Activated CD8-positive, alpha-beta T cell treated with anti-CD3 and anti-CD28 coated beads for 36 hours (primary cell): ENCODE measurements at regions not wholly inside any gene's neighbourhood (a gene's known extent, or its start where the extent isn't known, plus 50 kb on each side); places are given as distances from the start of the nearest gene placed in this dataset.

ENCODE experiments used
- ATAC-seq: fragments of 200-7000 bp; cut with Tn5 transposase; one replicate; pipeline ENCODE4 v1.10.0; 2021; ENCODE audit warnings: mild to moderate bottlenecking, moderate library complexity
- CTCF ChIA-PET: fragments of 350-600 bp; sonication (Branson Sonifier 250); formaldehyde crosslinking; loops from one replicate; lab custom pipeline; 2021; ENCODE audit warnings: antibody characterized with exemption; lab: Charles Lee
- POLR2A ChIA-PET: fragments of 350-600 bp; sonication (Branson Sonifier 250); formaldehyde crosslinking; loops from one replicate; lab custom pipeline; 2021; ENCODE audit warnings: antibody characterized with exemption; lab: Charles Lee
- DNase-seq: peaks from one replicate; pipeline ENCODE4 v3.0.0-alpha.2; 2020
- H3K27ac Mint-ChIP-seq: one replicate; pipeline ENCODE4 v1.8.0; 2021; ENCODE audit warnings: mild to moderate bottlenecking, mixed read lengths
- H3K27me3 Mint-ChIP-seq: one replicate; pipeline ENCODE4 v1.8.0; 2021; ENCODE audit warnings: mixed read lengths
- H3K36me3 Mint-ChIP-seq: one replicate; pipeline ENCODE4 v1.8.0; 2021; ENCODE audit warnings: low read depth, mixed read lengths
- H3K4me1 Mint-ChIP-seq: one replicate; pipeline ENCODE4 v1.8.0; 2021; ENCODE audit warnings: low read depth, mixed read lengths
- H3K4me3 Mint-ChIP-seq: one replicate; pipeline ENCODE4 v1.8.0; 2021; ENCODE audit warnings: mild to moderate bottlenecking, moderate library complexity, mixed read lengths
- H3K9me3 Mint-ChIP-seq: one replicate; pipeline ENCODE4 v1.8.0; 2021; ENCODE audit warnings: mixed read lengths
- intact Hi-C: fragments of 100-400 bp; cut with micrococcal nuclease; formaldehyde crosslinking; loops from one replicate; pipeline ENCODE4 v1.10.0; 2022
- TF ChIP-seq, protein P1 (sequence below): fragments of 200-600 bp; IDR thresholded peaks from one replicate; pipeline ENCODE4 v1.8.0; 2022; ENCODE audit warnings: antibody characterized with exemption, mild to moderate bottlenecking

DNA sequence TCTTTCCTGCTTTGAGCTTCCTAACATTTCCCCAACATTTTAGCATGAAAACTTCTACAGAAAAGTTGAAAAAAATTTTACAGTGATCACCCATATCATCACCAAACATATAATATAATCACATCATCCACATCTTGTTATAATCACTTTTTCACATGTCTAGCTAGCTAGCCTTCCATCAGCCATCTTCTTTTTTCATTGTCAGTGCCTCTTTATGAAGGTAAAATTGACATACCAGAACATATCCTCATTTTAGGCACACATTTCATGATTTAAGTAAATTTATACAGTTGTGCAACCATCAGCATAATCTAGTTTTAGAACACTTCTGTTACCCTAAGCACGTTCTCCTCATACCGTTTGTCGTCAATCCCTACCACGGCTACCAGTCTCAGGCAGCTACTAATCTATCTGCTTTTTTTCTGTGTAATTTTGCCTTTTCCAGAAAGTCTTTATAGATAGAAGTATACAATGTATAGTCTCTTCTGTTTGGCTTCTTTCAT lies 73.7 kb downstream of the VEGFA start:
- Mint-ChIP-seq H3K9me3 (no peaks in the 10 kb centered on the region), H3K4me3 (no peak overlapping the region), H3K4me1 (no peaks in the 10 kb centered on the region), H3K27ac (no peak overlapping the region), H3K27me3 (peaks cover 2% of the 10 kb centered on the region), H3K36me3 (no peaks in the 10 kb centered on the region)
- ATAC-seq (no peak), DNase-seq (no peak)
- TF ChIP-seq, protein P1, sequence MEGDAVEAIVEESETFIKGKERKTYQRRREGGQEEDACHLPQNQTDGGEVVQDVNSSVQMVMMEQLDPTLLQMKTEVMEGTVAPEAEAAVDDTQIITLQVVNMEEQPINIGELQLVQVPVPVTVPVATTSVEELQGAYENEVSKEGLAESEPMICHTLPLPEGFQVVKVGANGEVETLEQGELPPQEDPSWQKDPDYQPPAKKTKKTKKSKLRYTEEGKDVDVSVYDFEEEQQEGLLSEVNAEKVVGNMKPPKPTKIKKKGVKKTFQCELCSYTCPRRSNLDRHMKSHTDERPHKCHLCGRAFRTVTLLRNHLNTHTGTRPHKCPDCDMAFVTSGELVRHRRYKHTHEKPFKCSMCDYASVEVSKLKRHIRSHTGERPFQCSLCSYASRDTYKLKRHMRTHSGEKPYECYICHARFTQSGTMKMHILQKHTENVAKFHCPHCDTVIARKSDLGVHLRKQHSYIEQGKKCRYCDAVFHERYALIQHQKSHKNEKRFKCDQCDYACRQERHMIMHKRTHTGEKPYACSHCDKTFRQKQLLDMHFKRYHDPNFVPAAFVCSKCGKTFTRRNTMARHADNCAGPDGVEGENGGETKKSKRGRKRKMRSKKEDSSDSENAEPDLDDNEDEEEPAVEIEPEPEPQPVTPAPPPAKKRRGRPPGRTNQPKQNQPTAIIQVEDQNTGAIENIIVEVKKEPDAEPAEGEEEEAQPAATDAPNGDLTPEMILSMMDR: no peak
- ChIA-PET POLR2A (no interaction called here), CTCF (no interaction called here)
- intact Hi-C loops: no loop called here

DNA sequence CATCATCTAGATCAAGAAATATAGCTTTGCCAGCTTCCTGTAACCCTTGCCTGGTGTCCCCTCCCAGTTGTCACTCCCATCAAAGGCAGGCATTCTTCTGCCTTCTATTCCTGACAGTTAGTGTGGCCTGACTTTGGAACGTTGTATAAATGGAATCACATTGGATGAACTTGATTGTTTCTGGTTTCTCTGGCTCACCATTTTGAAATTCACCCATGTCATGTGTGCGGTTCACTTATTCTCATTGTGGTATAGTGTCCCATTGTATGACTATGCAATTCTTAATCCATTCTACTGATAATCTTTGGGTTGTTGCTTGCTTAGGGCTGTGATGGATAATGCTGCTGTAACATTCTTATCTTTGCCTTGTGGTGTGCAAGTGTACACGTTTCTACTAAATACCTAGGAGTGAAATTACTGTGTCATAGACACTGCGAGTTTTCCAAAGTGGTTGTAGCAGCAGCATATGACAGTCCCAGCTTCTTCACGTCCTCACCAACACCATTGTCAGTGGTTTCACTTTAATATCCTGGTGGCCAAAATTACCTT lies 73.2 kb downstream of the VEGFA start:
- Mint-ChIP-seq H3K4me3 (no peak overlapping the region), H3K27ac (no peak overlapping the region), H3K27me3 (peaks cover 2% of the 10 kb centered on the region), H3K4me1 (no peaks in the 10 kb centered on the region), H3K36me3 (no peaks in the 10 kb centered on the region), H3K9me3 (no peaks in the 10 kb centered on the region)
- POLR2A ChIA-PET: no interaction called here
- no peak for ATAC-seq
- intact Hi-C loops: no loop called here
- TF ChIP-seq, protein P1: no peak
- DNase-seq: no peak
- CTCF ChIA-PET: no interaction called here

DNA sequence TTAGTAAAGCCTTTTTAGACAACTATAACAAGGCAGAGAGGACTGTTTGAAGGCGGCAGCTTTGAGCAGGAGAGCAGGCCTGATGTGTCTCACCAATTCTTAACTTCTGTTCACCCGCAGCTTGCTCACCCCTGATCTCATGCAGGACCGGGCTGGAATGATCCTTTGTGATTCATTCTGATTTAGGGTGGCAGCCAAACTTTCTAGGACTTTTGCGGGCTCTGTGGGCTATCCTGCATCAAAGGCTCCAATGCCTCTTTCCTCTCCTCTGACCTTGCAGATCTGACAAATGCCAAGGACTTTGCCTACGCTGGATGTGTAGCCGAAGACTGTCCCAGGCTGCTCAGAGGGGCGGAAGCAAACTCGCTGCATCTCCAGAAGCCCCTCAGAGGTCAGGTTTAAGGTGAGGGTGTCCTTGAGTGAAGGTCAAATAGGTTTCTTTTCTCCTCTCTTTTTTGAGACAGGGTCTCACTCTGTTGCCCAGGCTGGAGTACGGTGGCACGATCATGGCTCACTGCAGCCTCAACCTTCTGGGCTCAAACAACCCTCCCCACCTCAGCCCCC lies 72.3 kb downstream of the VEGFA start:
- no peak for ATAC-seq
- Mint-ChIP-seq H3K27me3 (peaks cover 2% of the 10 kb centered on the region), H3K27ac (no peak overlapping the region), H3K9me3 (no peaks in the 10 kb centered on the region), H3K4me1 (no peaks in the 10 kb centered on the region), H3K36me3 (no peaks in the 10 kb centered on the region), H3K4me3 (no peak overlapping the region)
- DNase-seq: no peak
- ChIA-PET CTCF (no interaction called here), POLR2A (no interaction called here)
- TF ChIP-seq, protein P1: no peak
- intact Hi-C loops: no loop called here

DNA sequence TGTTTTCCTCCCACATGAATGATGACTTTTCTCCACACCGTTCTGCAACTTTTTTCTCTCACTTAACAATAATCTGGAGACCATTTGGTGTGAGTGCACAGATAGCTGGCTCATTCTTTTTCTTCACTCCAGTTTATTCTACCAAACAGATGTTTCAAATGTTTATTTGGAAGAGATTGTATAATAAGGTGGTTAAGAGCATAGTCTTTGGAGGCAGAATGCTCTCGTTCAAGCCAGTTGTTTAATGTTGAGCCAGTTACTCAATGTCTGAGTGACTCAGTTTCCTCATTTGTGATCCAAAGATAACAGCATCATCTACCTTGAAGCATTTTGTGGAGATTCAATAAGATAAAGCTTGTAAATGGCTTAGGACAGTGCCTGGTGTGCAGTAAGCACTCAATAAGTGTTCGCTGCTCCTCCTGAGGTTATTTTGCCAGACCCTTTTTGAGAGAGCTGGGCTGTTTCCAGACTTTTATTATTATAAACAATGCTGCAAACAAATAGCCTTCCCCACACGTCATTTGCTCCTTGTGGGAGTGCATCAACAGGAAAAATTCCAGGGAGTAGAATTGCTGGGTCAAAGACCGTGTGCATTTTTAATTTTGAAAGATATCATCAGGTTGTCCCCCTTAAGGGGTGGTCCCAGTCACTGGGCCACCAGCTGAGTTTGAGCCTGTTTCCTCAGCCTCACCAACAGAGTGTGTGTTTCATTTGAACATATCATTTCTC lies 70.6 kb downstream of the VEGFA start:
- ATAC-seq (no peak), DNase-seq (no peak)
- H3K4me1 Mint-ChIP-seq: no peaks in the 10 kb centered on the region
- no peak overlapping the region for H3K4me3 Mint-ChIP-seq
- POLR2A ChIA-PET: interaction anchor here (0.6 kb wide), 1 partner anchor 204 kb away, joined by 3 read pairs; no protein-coding TSS in a partner anchor
- intact Hi-C loops: no loop called here
- H3K27me3 Mint-ChIP-seq: peaks cover 2% of the 10 kb centered on the region
- no peaks in the 10 kb centered on the region for H3K36me3 Mint-ChIP-seq
- TF ChIP-seq, protein P1: no peak
- H3K27ac Mint-ChIP-seq: no peak overlapping the region
- CTCF ChIA-PET: no interaction called here
- no peaks in the 10 kb centered on the region for H3K9me3 Mint-ChIP-seq
